ENCODE measurements at regions not wholly inside any gene's neighbourhood (a gene's known extent, or its start where the extent isn't known, plus 50 kb on each side); places are given as distances from the start of the nearest gene placed in this dataset.
"Not testable (repeated sequence)": the region's sequence is repeated elsewhere in the genome, so short reads cannot be mapped to it uniquely, and the experiment has no call there.

DNA sequence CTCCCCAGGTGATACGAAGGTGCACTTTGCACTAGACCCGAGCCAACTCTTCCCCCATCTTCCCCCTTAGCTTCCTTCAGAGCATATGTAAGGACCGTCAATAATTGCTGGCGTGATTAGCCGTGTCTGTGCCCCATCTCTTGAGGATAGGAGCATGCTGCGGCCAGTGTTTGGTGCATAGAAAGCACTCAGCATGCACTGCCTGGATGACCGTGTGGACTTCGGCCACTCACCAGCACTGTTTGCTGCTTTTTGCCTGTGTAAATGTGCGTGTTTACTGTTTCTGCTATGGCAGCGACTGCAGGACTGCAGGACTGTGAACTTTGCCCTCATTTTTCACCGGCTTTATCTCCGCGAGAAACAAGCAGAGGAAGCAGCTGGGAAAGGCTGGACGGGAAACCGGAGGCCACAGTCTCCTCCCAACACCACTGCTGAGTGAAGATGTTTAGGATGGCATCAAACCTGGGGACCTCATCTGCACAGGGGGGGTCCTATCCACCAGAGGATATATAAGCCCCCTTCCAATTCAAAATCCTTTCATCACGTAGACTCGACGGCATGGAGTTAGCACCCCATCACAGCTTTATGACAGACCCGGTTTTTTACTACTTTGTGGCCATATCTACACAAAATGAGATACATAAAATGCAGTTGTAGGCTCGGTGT, 150.6 kb upstream of the AFDN start:
- DNase-seq, result no peak

DNA sequence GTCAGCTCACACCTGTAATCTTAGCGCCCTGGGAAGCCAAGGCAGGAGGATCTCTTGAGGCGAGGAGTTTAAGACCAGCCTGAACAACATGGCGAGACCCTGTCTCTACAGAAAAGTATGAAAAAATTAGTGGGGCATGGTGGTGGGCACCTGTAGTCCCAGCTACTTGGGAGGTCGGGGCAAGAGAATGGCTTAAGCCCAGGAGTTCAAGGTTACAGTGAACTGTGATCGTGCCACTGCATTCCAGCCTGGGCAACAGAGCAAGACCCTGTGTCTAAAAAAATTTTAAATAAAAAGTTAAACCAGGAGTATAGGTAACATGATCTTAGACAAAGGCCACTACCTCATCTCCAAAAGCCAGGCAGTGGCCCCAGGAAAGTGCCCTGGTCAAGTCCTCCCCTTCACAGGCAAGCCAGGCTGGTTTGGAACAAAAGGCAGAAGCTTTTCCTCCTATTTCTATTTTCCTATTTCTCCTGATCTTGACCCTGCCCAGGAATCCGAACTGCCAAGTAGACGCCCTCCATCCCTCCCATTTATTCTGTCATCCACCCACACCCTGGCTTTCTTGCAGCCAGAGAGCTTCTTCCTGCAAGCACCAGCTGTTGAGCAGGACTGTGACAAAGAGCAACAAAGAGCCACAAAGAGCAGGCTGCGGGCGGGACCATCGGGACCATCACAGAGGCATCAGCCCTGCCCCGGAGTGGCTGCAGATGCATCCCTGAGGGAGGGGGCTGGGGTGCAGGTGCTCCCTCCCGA, 149.9 kb upstream of the AFDN start:
- DNase-seq, result no peak

DNA sequence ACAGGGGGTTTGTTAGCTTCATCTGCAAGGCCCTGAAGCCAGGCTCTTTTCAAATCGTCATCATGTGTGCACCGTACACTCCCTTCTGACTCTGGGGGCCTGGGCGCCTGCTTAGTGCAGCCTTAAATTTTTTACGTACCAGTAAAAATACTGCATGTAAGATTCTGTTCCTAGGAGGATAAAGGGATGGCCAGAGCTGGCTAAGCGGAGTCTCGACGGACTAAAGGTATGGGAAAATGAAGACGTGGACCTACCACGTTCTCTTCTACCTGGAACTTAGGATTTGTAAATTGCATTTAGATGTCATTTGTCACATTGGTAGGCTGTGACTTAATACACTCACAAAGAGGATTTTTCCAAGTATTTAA, 149.3 kb upstream of the AFDN start:
- no peak for DNase-seq

DNA sequence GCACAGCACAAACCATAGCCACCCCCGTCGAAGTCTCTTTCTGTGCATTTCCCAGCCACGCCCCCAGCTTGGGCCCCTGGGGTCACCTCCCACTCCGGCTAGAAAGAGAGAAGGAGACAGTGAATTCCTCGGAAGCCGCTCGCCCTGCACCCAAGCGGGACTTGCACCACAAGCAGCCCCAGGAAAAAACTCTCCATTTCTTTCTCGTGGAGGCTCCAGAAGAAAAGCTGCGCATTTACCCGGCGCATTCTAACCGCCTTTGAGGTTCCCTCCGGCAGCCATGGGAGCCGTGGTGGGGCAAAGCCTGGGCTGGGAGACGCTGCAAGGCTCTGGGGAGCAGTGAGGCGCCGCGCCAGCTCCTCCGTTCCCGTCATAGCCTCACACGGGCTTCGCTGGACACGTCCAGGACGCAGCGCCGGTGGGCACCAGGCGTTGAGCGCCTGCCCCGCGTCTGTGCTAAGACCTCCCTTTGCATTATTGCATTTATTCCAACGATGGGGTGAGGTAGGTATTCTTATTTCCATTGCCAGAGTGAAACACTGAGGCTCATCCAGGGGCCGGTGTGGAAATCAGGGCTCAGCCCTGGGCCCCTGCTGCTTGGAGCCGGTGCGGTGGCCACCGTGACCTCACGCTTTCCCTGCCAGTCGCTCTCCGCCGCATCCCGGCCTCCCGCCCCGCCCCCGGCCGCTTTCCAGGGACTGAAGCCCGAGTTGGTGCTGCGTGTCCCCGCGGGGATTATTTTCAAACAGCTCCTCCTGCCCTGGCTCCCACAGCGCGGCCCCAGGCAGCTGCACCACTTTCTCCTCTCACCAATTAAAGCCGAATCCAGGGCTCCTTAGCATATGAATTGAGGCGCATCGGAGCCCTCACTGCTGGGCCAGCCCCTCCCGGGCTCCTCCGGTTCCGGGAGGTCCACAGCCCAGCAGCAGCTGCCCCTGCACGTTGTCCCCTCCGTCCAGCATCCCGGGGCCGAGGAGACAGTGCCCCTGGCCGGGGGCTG, 148.3 kb upstream of the AFDN start:
- DNase-seq, result no peak

- DNase-seq, result no peak
Measured at GRCh38 chr6:167679122-167679736, 147.5 kb upstream of the AFDN start.

DNA sequence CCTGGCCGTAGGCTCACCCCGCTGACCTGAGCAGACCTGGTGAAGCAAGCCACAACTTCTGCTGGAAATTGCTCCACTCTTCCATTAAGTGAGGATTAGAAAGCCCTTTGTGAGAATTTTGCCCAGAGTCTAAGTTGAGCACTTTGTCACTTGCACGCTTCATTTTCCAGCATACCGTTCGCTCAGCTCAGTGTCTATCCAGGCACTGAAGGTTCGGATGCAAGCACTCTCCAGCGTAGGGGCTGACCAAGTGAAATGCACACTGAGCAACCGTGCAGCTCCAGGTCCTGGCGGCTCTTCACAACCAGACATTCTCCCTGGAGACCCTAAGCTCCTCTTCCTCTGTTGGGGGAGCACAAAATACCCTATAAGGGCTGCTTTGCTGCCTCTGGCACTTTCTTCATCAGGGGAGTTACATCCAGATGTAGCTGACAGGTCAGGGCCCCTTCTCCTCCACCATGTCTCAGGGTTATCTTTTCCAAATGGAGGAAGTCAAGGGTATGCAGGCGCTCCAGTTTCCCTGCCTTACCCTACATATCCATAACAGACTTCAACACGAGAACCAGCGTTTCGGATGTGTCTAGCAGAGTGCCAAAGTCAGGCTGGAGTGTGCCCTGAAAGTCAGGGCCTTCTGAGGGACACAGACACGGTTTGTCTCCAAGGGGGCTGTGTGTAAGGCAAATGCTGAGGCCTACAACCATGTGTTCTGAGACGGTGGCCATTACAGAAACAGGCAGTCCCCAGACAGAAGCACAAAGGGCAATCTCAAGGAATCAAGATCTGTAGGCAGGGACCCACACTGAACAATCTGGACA, 146.7 kb upstream of the AFDN start:
- no peak for DNase-seq

DNA sequence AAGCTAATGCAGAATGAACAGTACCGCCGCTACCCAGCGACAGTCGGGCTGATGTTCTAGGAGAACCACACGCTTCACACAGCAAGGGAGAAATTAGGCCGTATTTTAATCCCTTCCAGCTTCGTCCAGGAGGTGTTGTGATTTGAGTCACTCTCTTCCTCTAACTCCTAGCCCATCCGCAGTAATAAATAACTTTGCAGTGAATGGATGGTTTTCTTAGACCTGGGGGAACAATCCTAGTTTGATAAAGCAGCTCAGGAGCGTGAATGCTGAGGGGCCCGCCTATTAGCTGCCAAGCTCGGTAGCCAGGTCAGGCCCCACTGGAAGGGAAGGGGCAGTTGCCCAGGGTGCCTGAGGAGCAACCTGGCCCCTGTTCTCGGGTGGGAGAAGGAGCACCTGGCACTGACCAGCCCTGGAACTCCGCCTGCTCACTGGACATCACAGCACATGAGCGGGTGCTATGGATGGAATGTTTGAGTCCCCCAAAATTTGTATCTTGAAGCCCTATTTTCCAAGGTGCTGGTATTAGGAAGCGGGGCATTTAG, 146.0 kb upstream of the AFDN start:
- DNase-seq, result no peak

DNA sequence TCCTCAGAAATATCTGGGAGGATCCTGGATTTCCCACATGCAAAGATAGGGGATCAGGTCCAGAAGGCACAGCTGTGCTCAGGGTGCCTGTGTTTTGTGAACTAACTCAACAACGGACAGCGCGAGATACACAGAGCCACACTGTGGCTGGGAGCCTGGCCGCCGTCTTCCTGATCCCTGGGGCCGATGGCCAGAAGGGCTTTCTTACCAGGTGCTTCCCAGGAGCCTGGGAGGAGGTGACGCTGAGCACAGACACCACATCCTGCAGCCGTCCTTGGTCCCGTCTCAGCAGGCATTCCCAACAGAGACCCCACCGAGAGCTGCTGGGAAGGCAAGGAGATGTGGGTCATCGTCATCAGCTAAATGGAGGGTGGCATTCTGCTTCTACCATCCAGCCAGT, 144.6 kb upstream of the AFDN start:
- DNase-seq, result no peak

DNA sequence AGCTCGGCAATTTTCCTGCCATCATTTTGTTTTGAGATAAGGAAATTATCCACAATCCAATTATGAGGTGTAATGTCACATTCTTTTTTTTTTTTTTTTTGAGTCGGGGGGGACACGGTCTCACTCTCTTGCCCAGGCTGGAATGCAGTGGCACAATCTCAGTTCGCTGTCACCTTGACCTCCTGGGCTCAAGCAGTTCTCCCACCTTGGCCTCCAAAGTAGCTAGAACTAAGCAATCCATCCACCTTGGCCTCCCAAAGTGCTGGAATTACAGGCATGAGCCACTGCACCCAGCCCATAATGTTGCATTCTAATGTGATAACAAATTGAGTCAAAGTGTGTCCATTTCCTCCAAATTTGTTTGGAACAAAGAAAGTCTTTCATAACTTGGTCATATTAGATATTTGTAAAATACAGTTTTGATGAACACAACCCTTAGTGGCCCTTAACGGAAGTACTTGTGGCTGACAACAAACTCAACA, 144.1 kb upstream of the AFDN start:
- DNase-seq, result no peak

DNA sequence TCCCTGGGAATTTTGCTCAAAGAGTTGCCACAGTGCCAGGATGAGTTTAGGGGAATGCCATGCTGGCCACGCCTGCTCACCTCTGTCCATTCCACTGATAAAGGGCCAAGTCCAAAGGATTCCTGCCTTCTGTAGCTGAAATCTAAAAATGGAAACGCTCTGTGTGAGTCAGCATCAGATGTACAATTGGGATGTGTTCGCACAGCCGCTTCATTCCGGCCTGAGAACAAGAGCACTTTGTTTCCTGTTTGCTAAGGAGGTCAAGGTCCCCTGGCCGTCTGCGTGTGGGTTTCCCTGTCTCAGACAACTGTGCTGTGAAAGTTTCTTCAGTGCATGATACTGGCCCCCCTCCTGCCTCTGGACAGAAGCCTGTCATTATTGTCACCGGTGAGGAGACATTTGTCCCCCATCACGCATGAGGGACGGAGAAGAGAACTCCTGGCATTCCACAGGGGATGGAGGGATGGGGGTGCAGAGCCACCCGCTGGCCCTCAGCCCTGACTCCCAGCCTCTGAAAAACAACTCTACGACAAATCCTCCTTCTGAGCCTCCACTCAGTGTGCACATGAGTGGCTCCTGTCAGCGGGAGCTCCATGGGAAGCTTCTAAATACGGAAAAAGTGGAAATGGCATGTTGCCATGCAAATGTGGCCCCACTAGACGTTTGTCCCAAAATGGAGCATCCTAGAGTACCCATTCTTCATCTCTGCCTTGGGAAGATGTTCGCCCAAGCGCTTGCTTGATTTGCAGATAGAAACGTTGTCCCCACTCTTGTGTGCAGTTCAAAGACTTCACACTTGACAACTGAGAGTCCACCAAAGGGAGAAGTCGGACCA, 143.5 kb upstream of the AFDN start:
- DNase-seq, result no peak

DNA sequence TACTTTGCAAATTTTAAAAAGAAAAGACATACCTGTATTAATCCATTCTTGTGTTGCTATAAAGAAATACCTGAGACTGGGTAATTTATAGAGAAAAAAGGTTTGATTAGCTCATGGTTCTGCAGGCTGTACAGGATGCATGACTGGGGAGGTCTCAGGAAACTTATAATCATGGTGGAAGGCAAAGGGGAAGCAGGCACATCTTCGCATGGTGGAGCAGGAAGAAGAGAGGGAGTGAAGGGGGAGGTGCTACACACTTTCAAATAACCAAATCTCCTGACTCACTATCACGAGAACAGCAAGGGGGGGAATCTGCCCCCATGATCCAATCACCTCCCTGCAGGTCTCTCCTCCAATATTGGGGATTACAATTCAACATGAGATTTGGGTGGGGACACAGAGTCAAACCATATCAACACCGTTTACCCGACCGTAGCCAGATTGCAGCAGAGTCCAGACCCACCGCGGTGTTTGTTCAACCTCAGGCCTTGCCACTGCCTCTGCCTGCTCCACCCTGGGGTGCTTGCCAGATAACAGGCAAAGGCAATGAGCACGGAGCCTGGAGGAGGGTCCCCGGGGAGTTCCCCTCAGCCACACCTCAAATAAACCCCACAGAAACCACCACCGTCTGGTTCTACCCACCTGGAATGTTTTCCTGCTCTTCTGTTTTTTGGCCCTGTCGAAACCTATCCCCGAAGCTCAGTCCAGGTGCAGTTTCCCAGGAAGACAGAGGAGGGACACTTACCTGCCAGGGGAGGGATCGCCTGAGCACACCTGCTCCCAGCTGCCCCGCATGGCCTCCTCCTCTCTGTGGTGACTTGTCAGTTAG, 142.2 kb upstream of the AFDN start:
- no peak for DNase-seq

- no peak for DNase-seq
Measured at GRCh38 chr6:167685654-167686053, 141.1 kb upstream of the AFDN start.

DNA sequence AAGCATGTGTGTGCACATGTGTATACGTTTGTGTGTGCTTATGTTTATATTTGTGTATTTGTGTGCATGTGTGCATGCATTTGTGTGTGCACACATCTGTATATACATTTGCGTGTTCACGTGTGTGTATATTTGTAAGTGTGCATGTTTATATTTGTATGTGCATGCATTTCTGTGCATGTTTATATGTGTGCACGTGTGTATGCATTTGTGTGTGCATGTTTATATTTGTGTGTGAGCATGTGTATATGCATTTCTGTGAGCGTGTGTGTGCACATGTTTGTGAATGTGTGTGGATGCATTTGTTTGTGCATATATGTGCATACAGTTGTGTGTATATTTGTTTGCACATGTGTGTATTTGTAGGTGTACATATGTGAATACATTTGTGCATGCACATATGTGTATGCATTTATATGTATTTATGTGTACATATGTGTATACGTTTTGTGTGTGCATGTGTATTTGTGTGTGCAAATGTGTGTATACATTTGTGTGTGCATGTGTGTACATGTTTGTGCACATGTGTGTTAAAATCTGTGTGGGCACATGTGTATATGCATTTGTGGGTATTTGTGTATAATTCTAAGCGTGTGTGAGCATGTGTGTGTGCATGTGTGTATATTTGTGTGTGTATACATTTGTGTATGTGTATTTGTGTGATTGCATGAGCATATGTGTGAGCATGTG, 140.4 kb upstream of the AFDN start:
- DNase-seq, result no peak

- no peak for DNase-seq
Measured at GRCh38 chr6:167687116-167687725, 139.5 kb upstream of the AFDN start.

DNA sequence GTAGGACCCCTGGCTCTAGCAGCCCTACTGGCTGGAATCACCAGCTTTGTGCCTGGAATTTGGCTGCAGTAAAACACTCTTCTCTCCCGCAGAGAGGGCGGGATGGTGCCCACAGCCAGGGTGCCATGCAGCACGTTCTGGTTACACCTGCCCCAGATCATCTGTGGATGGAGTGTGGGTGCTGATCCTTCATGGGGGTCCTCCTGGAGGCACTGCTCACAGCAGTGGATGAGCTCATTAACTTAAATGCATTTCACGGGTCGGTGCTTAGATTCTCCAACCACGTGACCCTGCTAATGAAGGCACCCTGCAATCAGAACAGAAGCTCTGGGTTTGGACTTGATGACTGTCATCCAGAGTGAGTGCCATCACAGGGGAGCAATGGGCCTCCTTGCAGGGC, 138.6 kb upstream of the AFDN start:
- no peak for DNase-seq

GRCh38 chr6:167689278-167689677, 137.4 kb upstream of the AFDN start:
- DNase-seq, result no peak

- DNase-seq, result no peak
Measured at GRCh38 chr6:167689751-167690150, 137.0 kb upstream of the AFDN start.

DNA sequence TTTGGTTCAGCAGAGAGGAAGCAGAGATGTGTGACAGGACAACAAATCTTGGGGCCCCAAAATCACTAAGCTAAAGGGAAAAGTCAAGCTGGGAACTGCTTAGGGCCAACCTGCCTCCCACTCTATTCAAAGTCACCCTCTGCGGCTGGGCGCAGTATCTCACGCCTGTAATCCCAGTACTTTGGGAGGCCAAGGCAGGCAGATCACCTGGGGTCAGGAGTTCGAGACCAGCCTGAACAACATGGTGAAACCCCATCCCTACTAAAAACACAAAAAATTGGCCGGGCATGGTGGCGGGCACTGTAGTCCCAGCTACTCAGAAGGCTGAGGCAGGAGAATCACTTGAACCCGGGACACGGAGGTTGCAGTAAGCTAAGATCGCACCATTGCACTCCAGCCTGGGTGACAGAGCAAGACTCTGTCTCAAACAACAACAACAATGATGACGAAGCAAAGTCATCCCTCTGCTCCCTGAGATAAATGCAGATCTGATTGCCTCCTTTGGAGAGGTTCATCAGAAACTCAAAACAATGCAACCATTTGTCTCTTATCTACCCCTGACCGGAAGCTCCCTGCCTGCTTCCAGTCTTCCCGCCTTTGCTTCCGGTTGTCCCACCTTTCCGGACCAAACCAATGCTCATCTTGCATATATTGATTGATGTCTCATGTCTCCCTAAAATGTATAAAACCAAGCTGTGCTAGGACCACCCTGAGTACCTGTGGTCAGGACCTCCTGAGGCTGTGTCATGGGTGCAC, 136.4 kb upstream of the AFDN start:
- not testable (repeated sequence) for DNase-seq

Measured in NCI-H2029 treated with DMSO at 0.1 percent for 48 hours (cell line).